ENCODE measurements at regions not wholly inside any gene's neighbourhood (a gene's known extent, or its start where the extent isn't known, plus 50 kb on each side); places are given as distances from the start of the nearest gene placed in this dataset.
A peak's percentile ranks its signal among the peaks of the same experiment; 100 is the strongest.

- DNase-seq (ENCODE audit: extremely low spot score) = peak; percentile 64
- intact Hi-C loops (cut with DNase I) = no loop called here
- Histone ChIP-seq H3K27ac (replicated peaks in 1 of 4) (no peak overlapping the region), H3K9me3 (no peaks in the 10 kb centered on the region), H3K27me3 (no peaks in the 10 kb centered on the region), H3K36me3 (no peaks in the 10 kb centered on the region), H3K4me3 (no peak overlapping the region), H3K4me1 (no peaks in the 10 kb centered on the region)
- TF ChIP-seq CTCF (IDR thresholded peaks at IDR 0.05) (no peak), POLR2AphosphoS5 (IDR thresholded peaks at IDR 0.05) (no peak), POLR2A (IDR thresholded peaks at IDR 0.05; ENCODE audit: low read depth) (no peak)
- 83% methylated on average over 7 of the region's 7 CpGs for WGBS
These were observed 262.8 kb upstream of the MAF start for GRCh38 chr16:79863128-79864031.

GRCh38 chr16:79862601-79863000, 262.1 kb upstream of the MAF start:
- DNase-seq (ENCODE audit: extremely low spot score) = no peak
- H3K4me3 ChIP-seq = no peak overlapping the region
- TF ChIP-seq POLR2A (IDR thresholded peaks at IDR 0.05; ENCODE audit: low read depth) (no peak), EP300 (IDR thresholded peaks at IDR 0.05) (no peak), POLR2AphosphoS5 (IDR thresholded peaks at IDR 0.05) (no peak)
- H3K4me1 ChIP-seq = no peaks in the 10 kb centered on the region
- no peaks in the 10 kb centered on the region for H3K36me3 ChIP-seq
- intact Hi-C loops (cut with DNase I) = no loop called here
- H3K27ac ChIP-seq (replicated peaks in 1 of 4) = no peak overlapping the region
- no peaks in the 10 kb centered on the region for H3K27me3 ChIP-seq
- H3K9me3 ChIP-seq = no peaks in the 10 kb centered on the region
- WGBS = 93% methylated on average over 7 of the region's 7 CpGs

GRCh38 chr16:79856581-79856980, 256.0 kb upstream of the MAF start:
- no peak overlapping the region for H3K4me3 ChIP-seq
- WGBS = 95% methylated on average over 12 of the region's 12 CpGs
- no peaks in the 10 kb centered on the region for H3K27me3 ChIP-seq
- no peaks in the 10 kb centered on the region for H3K36me3 ChIP-seq
- intact Hi-C loops (cut with DNase I) = no loop called here
- no peaks in the 10 kb centered on the region for H3K4me1 ChIP-seq
- DNase-seq (ENCODE audit: extremely low spot score) = peak; percentile 66
- TF ChIP-seq EP300 (IDR thresholded peaks at IDR 0.05) = no peak
- no peak for TF ChIP-seq POLR2A (IDR thresholded peaks at IDR 0.05; ENCODE audit: low read depth)
- TF ChIP-seq CTCF (IDR thresholded peaks at IDR 0.05) = no peak
- TF ChIP-seq POLR2AphosphoS5 (IDR thresholded peaks at IDR 0.05) = no peak
- H3K9me3 ChIP-seq = peaks cover 0 to 25% (median 11%) of the 10 kb centered on the region in 4 donors
- H3K27ac ChIP-seq (replicated peaks in 1 of 4) = no peak overlapping the region

- WGBS = 43% methylated on average over 3 of the region's 3 CpGs
These were observed 249.8 kb upstream of the MAF start for GRCh38 chr16:79850348-79850747.

More at GRCh38 chr16:79850348-79850747, 249.8 kb upstream of the MAF start:
- Histone ChIP-seq H3K9me3 (peaks cover 0 to 13% (median 3%) of the 10 kb centered on the region in 4 donors), H3K27ac (replicated peaks in 1 of 4) (no peak overlapping the region), H3K4me1 (peaks cover 0 to 7% (median 0%) of the 10 kb centered on the region in 4 donors), H3K4me3 (no peak overlapping the region), H3K27me3 (no peaks in the 10 kb centered on the region), H3K36me3 (no peaks in the 10 kb centered on the region)
- no peak for TF ChIP-seq EP300 (IDR thresholded peaks at IDR 0.05)
- no peak for TF ChIP-seq POLR2A (IDR thresholded peaks at IDR 0.05; ENCODE audit: low read depth)
- no peak for TF ChIP-seq POLR2AphosphoS5 (IDR thresholded peaks at IDR 0.05)
- TF ChIP-seq CTCF (IDR thresholded peaks at IDR 0.05) = no peak
- no peak for DNase-seq (ENCODE audit: extremely low spot score)
- intact Hi-C loops (cut with DNase I) = no loop called here

All from esophagus muscularis mucosa (tissue), 4 donors.